GM18499 (cell line): ENCODE measurements at regions not wholly inside any gene's neighbourhood (a gene's known extent, or its start where the extent isn't known, plus 50 kb on each side); places are given as distances from the start of the nearest gene placed in this dataset.
A peak's percentile ranks its signal among the peaks of the same experiment; 100 is the strongest.
"Not testable (repeated sequence)": the region's sequence is repeated elsewhere in the genome, so short reads cannot be mapped to it uniquely, and the experiment has no call there.

ENCODE experiments used
- ATAC-seq: cut with Tn5 transposase; IDR thresholded peaks from one replicate; pipeline ENCODE4 v1.9.1; 2021; ENCODE audit warnings: moderate number of reproducible peaks; ENCODE audit not compliant: insufficient read depth, unreplicated experiment

DNA sequence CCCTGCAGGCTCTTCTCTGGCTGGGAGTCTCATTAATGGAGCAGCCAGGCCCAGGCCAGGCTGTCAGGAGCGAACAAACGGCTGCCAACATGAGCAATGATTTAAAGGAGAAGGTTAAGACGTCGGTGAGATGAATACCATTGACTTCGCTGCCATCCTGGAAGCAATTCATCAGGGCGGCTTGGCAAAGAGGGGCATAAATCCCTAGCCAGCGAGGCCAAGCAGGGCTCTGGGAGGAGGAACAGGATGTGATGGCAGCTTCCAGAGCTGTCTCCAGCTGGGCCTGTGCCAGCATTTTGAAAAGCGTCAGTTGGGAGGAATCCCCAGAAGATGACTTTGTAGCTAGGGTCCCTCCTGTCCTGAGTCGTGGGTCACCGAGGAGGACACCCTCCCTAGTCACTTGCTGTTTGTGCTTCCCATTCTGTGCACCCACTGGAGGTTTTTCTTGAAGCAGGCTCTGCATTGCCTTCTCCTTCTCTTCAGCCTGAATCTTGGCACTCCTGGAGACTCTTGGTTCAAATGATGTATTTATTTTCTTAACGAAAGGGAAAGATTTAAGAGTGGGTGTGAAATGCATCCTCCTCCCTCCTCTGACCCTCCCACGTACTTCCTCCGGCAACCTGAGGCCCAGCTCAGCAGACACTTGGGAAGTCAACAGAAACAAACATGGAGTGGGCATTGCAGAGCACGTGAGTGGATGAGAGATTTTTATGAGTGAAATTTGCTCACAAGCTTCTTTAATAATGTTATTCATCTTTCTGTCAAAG lies 476.3 kb upstream of the CADM1 start:
- ATAC-seq = no peak

DNA sequence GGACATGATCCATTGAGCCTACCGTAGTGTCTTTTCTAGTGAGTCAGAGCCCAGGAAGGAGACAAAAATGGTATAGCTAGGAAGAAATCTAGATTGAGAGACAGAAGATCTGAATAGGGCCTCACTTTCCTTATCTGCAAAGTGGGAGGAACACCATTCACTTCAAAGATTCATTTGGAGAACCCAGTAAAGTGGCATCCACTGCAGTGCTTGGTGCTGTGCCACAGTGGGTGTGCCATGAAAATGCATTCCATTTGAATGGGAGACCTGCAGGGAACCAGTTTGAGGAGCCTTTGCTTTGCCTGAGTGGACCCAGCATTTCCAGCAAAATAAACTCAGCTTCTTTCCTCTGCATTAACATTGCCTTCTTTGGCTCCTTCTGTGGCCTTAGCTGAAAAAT lies 470.5 kb upstream of the CADM1 start:
- no peak for ATAC-seq

DNA sequence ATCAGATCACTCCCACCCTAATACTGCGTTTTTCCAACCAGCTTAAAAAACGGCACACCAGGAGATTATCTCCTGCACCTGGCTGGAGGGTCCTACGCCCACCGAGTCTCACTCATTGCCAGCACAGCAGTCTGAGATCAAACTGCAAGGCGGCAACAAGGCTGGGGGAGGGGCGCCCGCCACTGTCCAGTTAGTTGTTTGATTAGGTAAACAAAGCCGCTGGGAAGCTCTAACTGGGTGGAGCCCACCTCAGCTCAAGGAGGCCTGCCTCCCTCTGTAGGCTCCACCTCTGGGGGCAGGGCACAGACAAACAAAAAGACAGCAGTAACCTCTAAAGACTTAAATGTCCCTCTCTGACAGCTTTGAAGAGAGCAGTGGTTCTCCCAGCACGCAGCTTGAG lies 463.0 kb upstream of the CADM1 start:
- ATAC-seq = not testable (repeated sequence)

GRCh38 chr11:115965767-115966504 lies 461.7 kb upstream of the CADM1 start:
- ATAC-seq = no peak

DNA sequence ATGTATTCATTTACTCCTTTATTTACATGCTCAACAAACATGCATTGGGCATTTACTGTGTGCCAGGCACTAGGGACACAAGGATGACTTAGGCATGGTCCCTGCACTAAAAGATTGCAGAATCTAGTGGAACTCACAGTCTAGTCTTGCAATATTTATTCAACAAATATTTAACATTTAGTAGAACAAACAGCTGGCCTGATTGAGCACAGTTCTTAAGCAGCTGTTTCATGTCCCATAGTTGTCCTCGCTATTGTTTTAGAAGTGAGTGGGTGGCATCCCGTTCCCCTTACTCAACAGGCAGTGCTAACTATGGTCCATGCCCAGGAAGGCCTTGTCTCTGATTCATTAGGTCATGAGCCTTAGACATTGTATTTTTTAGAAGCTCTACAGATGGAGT lies 459.9 kb upstream of the CADM1 start:
- ATAC-seq = no peak

DNA sequence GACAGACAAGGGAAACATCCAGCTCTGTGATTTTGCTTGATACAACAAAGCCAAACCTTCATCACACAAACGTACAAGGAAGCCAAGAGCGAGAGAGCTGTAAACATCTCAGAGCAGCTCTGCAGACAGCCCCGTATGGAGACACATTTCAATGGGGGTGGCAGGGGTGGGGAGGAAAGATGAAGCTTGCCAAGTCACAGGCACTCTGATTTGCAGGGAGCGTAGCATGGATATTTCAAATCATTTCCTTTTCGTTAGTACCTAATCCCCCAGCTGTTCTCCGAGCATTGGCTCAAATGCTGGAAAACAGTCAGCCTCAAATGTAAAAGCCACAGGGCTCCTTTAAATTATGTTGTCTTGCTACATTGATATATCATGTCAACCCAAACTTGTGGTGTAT lies 458.9 kb upstream of the CADM1 start:
- no peak for ATAC-seq

- ATAC-seq = no peak
Observed at GRCh38 chr11:115961159-115962003, 457.2 kb upstream of the CADM1 start.

GRCh38 chr11:115959081-115959486 lies 454.9 kb upstream of the CADM1 start:
- no peak for ATAC-seq

DNA sequence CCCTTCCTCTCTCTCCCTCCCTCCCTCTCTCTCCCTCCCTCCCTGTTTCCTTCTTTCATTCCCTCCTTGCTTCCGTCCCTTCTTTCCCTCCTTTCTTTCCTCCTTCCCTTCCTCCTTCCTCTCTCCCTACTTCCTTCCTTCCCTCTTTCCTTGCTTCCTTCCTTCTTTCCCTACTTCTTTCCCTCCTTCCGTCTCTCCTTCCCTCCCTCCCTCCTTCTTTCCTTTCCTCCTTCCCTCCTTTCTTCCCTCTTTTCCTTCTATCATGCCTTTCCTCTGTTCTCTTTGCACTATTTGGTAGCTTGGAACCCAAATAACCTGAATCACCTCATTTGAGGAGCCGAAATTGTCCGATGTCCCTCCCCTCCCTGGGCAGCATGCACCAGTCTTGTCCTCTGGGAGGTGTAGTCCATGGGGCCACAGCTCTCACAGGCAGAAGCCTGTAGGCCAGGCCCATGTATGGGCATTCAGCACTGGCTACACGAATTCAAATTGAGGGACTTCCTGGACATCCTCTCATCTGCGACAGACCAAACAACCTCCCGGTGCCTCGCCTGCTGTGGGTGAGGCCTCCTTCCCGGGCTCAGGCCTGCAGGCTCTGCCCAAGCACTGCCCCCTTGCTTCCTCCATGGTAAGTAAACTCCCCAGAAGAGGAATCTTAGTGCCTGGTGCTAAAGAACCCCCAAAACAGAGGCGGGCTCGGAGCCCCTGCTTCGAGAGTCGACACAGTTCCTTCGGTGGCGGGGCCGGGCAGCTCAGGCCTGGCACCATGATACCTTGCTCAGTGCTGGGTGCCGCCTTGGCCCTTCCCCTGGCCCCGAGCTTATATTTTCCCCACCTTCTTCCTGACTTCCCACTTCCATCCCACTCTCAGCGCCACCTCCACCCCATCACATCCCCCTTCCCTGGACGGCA lies 454.1 kb upstream of the CADM1 start:
- ATAC-seq = no peak

DNA sequence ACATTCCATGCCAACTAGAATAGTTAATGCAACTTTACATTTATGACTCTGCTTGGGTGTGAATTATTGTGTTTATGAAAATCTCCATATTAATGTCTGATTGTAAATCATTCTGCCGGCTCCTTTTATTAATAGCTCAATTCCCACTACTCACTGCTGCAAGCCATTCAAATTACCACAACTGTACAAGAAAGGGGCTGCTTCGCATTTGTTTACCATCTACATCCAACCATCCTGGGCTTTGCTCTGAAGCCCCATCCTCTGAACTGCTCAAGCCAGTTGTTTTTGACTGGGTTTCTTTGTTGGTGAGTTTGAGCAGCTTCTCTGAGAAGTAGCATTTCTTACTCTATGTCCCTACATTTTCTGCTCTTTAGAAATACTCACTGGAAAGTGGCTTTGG lies 451.6 kb upstream of the CADM1 start:
- ATAC-seq = no peak

DNA sequence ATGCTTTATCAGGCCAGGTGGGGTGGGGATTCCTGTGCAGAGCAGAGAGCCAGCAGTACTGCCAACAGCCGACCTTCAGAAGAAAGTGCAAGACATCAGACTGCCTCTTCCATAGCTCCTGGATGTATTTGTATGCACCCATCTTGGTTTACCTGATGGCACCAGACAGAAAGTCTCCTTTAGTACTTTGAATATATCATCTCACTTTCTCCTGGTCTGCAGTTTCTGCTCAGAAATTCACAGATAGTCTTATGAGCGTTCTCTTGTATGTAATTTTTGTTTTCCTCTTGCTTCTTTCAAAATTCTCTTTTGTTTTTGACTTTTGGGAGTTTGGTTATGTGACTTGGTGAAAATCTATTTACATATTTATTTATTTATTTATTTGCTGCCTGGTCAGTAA lies 446.4 kb upstream of the CADM1 start:
- no peak for ATAC-seq

DNA sequence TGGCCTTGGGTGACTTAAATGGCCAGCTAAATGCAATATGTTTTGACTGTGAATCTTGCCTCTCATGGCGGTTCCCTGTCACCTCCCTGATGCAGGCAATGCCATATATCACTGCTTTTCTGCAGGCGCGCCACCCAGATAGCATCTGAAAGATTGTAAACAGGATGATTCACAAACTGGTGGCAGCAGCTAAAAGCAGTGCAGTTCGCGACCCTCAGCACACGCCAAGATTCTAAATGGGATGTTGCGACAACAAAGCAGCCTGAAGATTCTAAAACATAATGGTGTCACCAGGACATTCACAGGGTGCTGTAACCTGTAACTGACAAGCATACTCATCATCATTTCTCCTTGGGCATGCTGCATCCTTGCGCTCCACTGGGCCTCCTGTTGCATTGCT lies 440.4 kb upstream of the CADM1 start:
- no peak for ATAC-seq

DNA sequence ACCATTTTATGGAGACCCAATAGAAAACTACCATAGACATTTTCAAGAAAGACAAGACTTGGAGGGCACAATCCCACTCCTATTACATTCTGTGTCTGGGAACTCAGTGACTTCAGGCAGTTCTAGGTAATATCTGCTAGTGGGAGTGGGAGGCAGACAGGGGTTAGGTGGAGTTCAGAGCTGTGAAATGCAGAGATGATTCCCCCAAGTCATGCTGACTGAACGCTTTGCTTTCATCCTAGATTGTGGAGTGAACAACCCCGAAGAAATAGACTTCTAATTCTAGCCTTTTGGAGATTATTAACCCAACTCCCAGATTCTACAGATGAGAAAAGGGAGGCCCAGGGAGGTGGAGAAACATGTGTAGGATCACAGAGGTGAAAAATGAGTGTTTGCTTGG lies 437.8 kb upstream of the CADM1 start:
- no peak for ATAC-seq

DNA sequence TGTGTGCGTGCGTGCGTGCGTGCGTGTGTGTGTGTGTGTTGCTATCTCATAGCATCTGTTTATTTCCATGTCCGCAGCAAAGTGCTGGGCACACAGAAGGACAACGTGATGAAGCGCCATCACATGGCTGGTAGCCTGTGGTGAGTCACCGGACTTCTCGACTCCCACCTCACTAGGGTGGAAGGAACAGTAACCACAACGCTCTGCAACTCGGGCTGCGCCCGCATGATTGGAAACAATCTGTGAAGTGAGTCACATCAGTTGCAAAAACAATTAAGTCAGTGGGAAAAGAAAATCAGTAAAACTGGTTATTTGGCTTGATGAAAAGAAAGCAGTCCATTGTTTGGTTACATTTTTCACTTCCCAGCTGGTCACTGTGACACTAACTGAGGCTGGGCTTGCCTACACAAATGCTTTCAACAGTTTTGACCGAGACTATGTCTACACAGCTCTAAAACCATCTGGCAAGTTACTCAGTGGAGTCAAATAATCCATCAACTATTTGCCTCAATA lies 437.3 kb upstream of the CADM1 start:
- ATAC-seq = no peak

- no peak for ATAC-seq
Observed at GRCh38 chr11:115941044-115941443, 436.8 kb upstream of the CADM1 start.

DNA sequence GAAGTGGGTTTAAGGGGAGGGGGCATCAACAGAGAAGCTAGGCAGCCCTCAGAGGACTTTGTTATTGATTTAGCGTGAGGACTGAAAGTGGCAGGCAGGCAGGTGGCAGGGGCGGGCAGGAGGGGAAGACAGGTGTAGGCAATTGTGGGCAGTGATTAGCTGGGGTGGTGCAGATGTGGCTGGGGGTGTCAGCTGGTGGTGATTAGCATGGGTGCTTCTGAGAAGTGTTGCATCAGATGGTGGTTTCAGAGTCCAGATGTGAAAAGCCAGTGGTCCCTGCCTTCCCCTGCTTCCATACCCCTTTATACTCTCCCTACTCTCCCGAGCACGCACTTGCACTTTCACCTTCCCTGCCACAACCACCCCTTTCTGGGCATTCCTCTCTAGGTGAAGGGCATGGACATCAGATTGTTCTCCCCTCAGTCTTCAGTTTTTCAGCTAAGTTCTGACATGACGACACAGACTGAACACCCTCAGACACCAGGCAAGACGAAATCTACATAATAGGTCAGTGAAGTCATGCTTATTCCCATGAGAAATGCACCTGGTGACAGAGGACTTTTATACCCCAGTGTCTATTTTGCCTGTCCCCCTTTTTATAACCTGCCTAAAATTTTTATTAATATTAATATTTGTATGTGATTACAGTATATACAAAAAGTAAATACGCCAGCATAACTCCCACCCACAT lies 435.7 kb upstream of the CADM1 start:
- ATAC-seq = peak; percentile 49

DNA sequence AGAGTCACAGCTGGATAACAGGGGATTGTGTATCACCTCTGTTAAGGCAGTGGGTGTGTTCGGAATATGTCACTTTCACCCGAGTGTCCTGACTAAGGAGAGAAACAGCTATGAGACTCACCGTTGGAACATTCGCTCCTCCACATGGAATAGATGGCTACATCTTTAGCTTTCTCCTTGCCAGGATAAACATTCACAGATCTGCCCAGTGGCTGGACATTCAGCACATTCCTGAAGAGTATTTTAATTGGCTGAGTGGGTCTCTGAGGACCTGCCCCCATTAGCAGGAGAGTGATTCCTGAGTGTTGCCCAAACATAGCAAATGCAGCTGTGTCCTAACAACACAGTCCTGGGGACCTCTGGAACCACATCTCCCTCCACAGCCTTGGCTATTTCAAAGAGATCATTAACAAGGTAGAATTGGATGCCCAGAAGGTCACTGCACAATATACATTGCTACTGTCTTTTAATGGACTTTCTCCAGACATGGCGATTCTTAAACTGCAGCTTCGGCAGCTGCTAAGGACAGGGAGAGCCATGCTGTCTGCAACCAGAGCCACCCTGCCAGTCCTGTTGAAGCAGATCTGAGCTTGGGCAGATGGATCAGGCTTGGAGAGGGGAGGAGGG lies 435.0 kb upstream of the CADM1 start:
- ATAC-seq = no peak

- ATAC-seq = no peak
Observed at GRCh38 chr11:115933564-115933963, 429.3 kb upstream of the CADM1 start.

DNA sequence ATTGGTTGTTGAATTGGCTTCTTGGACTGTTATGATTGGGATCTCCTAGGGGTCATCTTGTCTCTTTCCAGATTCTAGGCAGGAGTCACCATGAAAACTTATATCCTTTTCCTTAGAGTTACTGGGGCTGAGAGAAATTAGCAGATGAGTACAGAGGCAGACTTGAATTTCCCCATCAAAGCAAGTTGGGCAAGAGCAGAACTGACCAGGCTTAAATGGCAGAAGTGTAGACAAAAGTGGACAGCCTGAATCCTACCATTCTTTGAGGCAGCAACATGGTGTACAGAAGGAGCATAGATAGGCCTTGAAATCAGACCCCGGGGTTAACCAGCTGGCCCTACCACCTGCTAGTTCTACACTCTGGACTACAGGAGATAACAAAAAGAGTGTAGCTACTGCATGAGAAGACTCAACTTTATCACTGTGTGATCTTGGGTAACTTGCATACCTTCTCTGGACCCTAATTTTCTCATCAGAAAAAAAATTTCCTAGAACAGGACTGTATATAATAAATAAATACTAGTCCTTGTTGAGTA lies 427.4 kb upstream of the CADM1 start:
- no peak for ATAC-seq
